ENCODE measurements at regions not wholly inside any gene's neighbourhood (a gene's known extent, or its start where the extent isn't known, plus 50 kb on each side); places are given as distances from the start of the nearest gene placed in this dataset.
"Not testable (repeated sequence)": the region's sequence is repeated elsewhere in the genome, so short reads cannot be mapped to it uniquely, and the experiment has no call there.

- H3K27ac ChIP-seq: no peak overlapping the region
- TF ChIP-seq CTCF (conservative IDR thresholded peaks at IDR 0.05): no peak
These were observed 369.0 kb downstream of the BRD1 start for GRCh38 chr22:49458708-49459099.

GRCh38 chr22:49457946-49458707 is 369.5 kb downstream of the BRD1 start:
- H3K27ac ChIP-seq: no peak overlapping the region

GRCh38 chr22:49457146-49457545 is 370.5 kb downstream of the BRD1 start:
- no peak overlapping the region for H3K27ac ChIP-seq
- no peak for TF ChIP-seq CTCF (conservative IDR thresholded peaks at IDR 0.05)

More at GRCh38 chr22:49457946-49458707, 369.5 kb downstream of the BRD1 start:
- no peak for TF ChIP-seq CTCF (conservative IDR thresholded peaks at IDR 0.05)

- no peak for TF ChIP-seq CTCF (conservative IDR thresholded peaks at IDR 0.05)
These were observed 372.1 kb downstream of the BRD1 start for GRCh38 chr22:49455595-49455994.

GRCh38 chr22:49454726-49455125 is 372.9 kb downstream of the BRD1 start:
- no peak overlapping the region for H3K27ac ChIP-seq
- TF ChIP-seq CTCF (conservative IDR thresholded peaks at IDR 0.05): no peak

More at GRCh38 chr22:49455595-49455994, 372.1 kb downstream of the BRD1 start:
- no peak overlapping the region for H3K27ac ChIP-seq

GRCh38 chr22:49453771-49454170 is 373.9 kb downstream of the BRD1 start:
- no peak for TF ChIP-seq CTCF (conservative IDR thresholded peaks at IDR 0.05)
- no peak overlapping the region for H3K27ac ChIP-seq

GRCh38 chr22:49453019-49453418 is 374.7 kb downstream of the BRD1 start:
- H3K27ac ChIP-seq: not testable (repeated sequence)

GRCh38 chr22:49452362-49452946 is 375.2 kb downstream of the BRD1 start:
- no peak for TF ChIP-seq CTCF (conservative IDR thresholded peaks at IDR 0.05)
- H3K27ac ChIP-seq: no peak overlapping the region

Data from VCaP (cell line).